ENCODE measurements at regions not wholly inside any gene's neighbourhood (a gene's known extent, or its start where the extent isn't known, plus 50 kb on each side); places are given as distances from the start of the nearest gene placed in this dataset.

- TF ChIP-seq GATA2 (IDR thresholded peaks at IDR 0.05; ENCODE audit: low read depth, low read length) (no peak), GATA3 (IDR thresholded peaks at IDR 0.05; ENCODE audit: low read depth, low read length) (no peak)
These were observed 171.0 kb downstream of the DEPDC1B start for GRCh38 chr5:60529001-60529400.

Measured in SH-SY5Y (cell line).